ENCODE measurements at regions not wholly inside any gene's neighbourhood (a gene's known extent, or its start where the extent isn't known, plus 50 kb on each side); places are given as distances from the start of the nearest gene placed in this dataset.

GRCh38 chr11:43579919-43580276, 100.6 kb upstream of the HSD17B12 start:
- H3K27me3 Mint-ChIP-seq (ENCODE audit: insufficient read depth, low read depth, poor library complexity), result peaks cover 96% of the 10 kb centered on the region
- no peaks in the 10 kb centered on the region for H3K79me2 ChIP-seq (replicated peaks; ENCODE audit: insufficient read depth)
- TF ChIP-seq EZH2 (IDR thresholded peaks at IDR 0.05; ENCODE audit: low read depth, unreplicated experiment), result peak; percentile 63
- TF ChIP-seq STAT1 (IDR thresholded peaks at IDR 0.05; ENCODE audit: unreplicated experiment), result no peak
- no peaks in the 10 kb centered on the region; the same call in 1 of the 2 replicates for H3K36me3 ChIP-seq (ENCODE audit: insufficient read depth)
- H3K9me3 Mint-ChIP-seq, result no peaks in the 10 kb centered on the region; the same call in 2 of the 3 replicates
- H3K27ac ChIP-seq (ENCODE audit: low read depth), result no peak overlapping the region
- peak overlapping the region; percentile 76 for H3K4me2 ChIP-seq
- peaks cover 92% of the 10 kb centered on the region for H3K27me3 ChIP-seq (ENCODE audit: insufficient read depth)
- peak overlapping the region; percentile 96 for H2AFZ ChIP-seq
- peaks cover 52% of the 10 kb centered on the region for H3K4me1 ChIP-seq (ENCODE audit: insufficient read depth)
- 0 out of 2 replicates have a peak, but pooled peaks cover 12% of the 10 kb centered on the region for H3F3A ChIP-seq (replicated peaks; ENCODE audit: low read depth)
- peaks cover 43% of the 10 kb centered on the region for H3K4me1 Mint-ChIP-seq
- H4K20me1 ChIP-seq (replicated peaks; ENCODE audit: insufficient read depth), result peaks cover 12% of the 10 kb centered on the region
- no peak overlapping the region for H3K27ac Mint-ChIP-seq
- DNase-seq (ENCODE audit: low spot score) (peak; percentile 83), ATAC-seq (peak; percentile 1; the same call in 2 of the 3 replicates)
- H3K9me2 ChIP-seq (ENCODE audit: insufficient read depth), result no peaks in the 10 kb centered on the region
- H3K4me3 ChIP-seq, result peak overlapping the region; percentile 91
- H3K36me3 Mint-ChIP-seq (ENCODE audit: low read depth), result no peaks in the 10 kb centered on the region
- H3K4me3 Mint-ChIP-seq, result peak overlapping the region; percentile 88

- H3K9me2 ChIP-seq (ENCODE audit: insufficient read depth), result no peaks in the 10 kb centered on the region
- peaks cover 11% of the 10 kb centered on the region for H4K20me1 ChIP-seq (replicated peaks; ENCODE audit: insufficient read depth)
- Mint-ChIP-seq H3K9me3 (no peaks in the 10 kb centered on the region; the same call in 2 of the 3 replicates), H3K36me3 (ENCODE audit: low read depth) (no peaks in the 10 kb centered on the region), H3K27ac (no peak overlapping the region), H3K27me3 (ENCODE audit: insufficient read depth, low read depth, poor library complexity) (peaks cover 90% of the 10 kb centered on the region), H3K4me3 (peak overlapping the region; percentile 88), H3K4me1 (peaks cover 36% of the 10 kb centered on the region)
- peaks cover 92% of the 10 kb centered on the region for H3K27me3 ChIP-seq (ENCODE audit: insufficient read depth)
- H3K4me2 ChIP-seq, result peak overlapping the region; percentile 76
- H3K4me3 ChIP-seq, result peak overlapping the region; percentile 91
- no peak overlapping the region for H3K27ac ChIP-seq (ENCODE audit: low read depth)
- no peaks in the 10 kb centered on the region; the same call in 1 of the 2 replicates for H3K36me3 ChIP-seq (ENCODE audit: insufficient read depth)
- no peaks in the 10 kb centered on the region for H3K79me2 ChIP-seq (replicated peaks; ENCODE audit: insufficient read depth)
- peak overlapping the region; percentile 85; the same call in 1 of the 2 replicates for H2AFZ ChIP-seq
- DNase-seq (ENCODE audit: low spot score) (peak; percentile 70), ATAC-seq (peak; percentile 5)
- peaks cover 46% of the 10 kb centered on the region for H3K4me1 ChIP-seq (ENCODE audit: insufficient read depth)
- H3F3A ChIP-seq (replicated peaks; ENCODE audit: low read depth), result 0 out of 2 replicates have a peak, but pooled peaks cover 12% of the 10 kb centered on the region
- TF ChIP-seq ZNF331 (CRISPR knock-in tag; IDR thresholded peaks at IDR 0.05; ENCODE audit: low read depth), result no peak
- TF ChIP-seq JUNB (IDR thresholded peaks at IDR 0.05; ENCODE audit: unreplicated experiment), result no peak
- TF ChIP-seq ZNF462 (CRISPR knock-in tag; IDR thresholded peaks at IDR 0.05), result no peak
- no peak for TF ChIP-seq CTCF (conservative IDR thresholded peaks at IDR 0.05; ENCODE audit: low read depth in 2 of 2)
- no peak for TF ChIP-seq CREB1 (CRISPR knock-in tag; IDR thresholded peaks at IDR 0.05; ENCODE audit: low read depth)
- peak; percentile 85 for TF ChIP-seq EZH2 (IDR thresholded peaks at IDR 0.05; ENCODE audit: low read depth, unreplicated experiment)
- TF ChIP-seq, protein P1, sequence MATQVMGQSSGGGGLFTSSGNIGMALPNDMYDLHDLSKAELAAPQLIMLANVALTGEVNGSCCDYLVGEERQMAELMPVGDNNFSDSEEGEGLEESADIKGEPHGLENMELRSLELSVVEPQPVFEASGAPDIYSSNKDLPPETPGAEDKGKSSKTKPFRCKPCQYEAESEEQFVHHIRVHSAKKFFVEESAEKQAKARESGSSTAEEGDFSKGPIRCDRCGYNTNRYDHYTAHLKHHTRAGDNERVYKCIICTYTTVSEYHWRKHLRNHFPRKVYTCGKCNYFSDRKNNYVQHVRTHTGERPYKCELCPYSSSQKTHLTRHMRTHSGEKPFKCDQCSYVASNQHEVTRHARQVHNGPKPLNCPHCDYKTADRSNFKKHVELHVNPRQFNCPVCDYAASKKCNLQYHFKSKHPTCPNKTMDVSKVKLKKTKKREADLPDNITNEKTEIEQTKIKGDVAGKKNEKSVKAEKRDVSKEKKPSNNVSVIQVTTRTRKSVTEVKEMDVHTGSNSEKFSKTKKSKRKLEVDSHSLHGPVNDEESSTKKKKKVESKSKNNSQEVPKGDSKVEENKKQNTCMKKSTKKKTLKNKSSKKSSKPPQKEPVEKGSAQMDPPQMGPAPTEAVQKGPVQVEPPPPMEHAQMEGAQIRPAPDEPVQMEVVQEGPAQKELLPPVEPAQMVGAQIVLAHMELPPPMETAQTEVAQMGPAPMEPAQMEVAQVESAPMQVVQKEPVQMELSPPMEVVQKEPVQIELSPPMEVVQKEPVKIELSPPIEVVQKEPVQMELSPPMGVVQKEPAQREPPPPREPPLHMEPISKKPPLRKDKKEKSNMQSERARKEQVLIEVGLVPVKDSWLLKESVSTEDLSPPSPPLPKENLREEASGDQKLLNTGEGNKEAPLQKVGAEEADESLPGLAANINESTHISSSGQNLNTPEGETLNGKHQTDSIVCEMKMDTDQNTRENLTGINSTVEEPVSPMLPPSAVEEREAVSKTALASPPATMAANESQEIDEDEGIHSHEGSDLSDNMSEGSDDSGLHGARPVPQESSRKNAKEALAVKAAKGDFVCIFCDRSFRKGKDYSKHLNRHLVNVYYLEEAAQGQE (IDR thresholded peaks at IDR 0.05; ENCODE audit: unreplicated experiment), result no peak
- peak; percentile 32 for TF ChIP-seq EZH2phosphoT487 (IDR thresholded peaks at IDR 0.05; ENCODE audit: unreplicated experiment)
- no peak for TF ChIP-seq STAT1 (IDR thresholded peaks at IDR 0.05; ENCODE audit: unreplicated experiment)
Measured at GRCh38 chr11:43580735-43581369, 99.7 kb upstream of the HSD17B12 start.

Measured in GM23338 (cell line).